ENCODE measurements at regions not wholly inside any gene's neighbourhood (a gene's known extent, or its start where the extent isn't known, plus 50 kb on each side); places are given as distances from the start of the nearest gene placed in this dataset.

DNA sequence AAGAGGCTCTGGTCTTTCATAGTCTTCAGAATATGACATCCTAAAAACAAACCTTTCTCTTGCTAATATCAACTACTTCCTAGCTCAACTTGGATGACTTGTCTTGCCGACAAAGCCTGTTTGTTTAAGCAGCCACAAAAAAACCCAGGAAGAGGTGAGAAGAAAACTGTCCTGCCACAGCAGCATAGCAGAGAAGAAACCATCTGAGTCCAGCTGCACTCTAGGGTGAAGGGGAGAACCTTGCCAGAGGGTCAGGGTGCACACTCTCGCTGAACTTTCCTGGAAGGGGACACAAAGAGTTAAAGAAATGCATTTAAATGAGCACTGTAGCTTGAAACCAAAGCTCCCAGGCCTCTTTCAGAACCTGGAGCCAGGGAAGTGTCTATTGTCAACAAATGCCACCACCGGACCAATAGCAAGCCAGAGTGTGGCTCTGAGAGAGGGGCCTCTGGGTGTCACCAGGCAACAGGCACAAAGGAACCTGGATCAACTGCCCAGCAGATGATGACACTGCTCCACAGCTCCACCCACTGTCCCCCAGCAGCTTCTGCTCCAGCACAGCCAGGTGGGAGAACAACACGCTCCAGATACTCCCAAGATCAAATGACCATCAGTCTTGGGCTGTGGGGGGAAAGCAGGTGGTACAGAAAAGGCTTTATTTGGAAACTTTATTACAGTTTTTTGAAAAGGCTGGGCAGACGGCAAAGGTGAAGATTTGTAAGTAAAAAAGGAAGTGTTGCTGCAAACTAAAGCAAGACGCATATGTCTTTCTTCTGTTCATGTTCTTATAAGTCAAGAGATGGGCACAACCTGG lies 105.7 kb downstream of the RASSF10 start:
- H3K27me3 ChIP-seq (ENCODE audit: insufficient read depth, low read length): no peaks in the 10 kb centered on the region
- H3K27ac ChIP-seq (ENCODE audit: low read depth, low read length, poor library complexity, severe bottlenecking): no peak overlapping the region
- no peak overlapping the region for H2AFZ ChIP-seq (ENCODE audit: low read length)
- no peak overlapping the region for H3K4me2 ChIP-seq (ENCODE audit: low read length)
- no peaks in the 10 kb centered on the region for H4K20me1 ChIP-seq (ENCODE audit: insufficient read depth, low read length)
- no peak overlapping the region for H3K9ac ChIP-seq (ENCODE audit: low read length)
- no peak overlapping the region for H3K4me3 ChIP-seq (ENCODE audit: low read depth, low read length, poor library complexity, severe bottlenecking)
- no peaks in the 10 kb centered on the region for H3K36me3 ChIP-seq (ENCODE audit: insufficient read depth, low read length)
- no peaks in the 10 kb centered on the region for H3K9me2 ChIP-seq (ENCODE audit: low read depth, low read length)
- H3K9me3 ChIP-seq (ENCODE audit: low read length): no peaks in the 10 kb centered on the region
- H3K4me1 ChIP-seq (ENCODE audit: insufficient read depth, low read length, severe bottlenecking): no peaks in the 10 kb centered on the region
- no peaks in the 10 kb centered on the region for H3F3A ChIP-seq (ENCODE audit: insufficient read depth, low read length)
- H3K79me2 ChIP-seq (ENCODE audit: insufficient read depth, low read length): no peaks in the 10 kb centered on the region
- no peak for TF ChIP-seq EZH2 (IDR thresholded peaks at IDR 0.05; ENCODE audit: borderline replicate concordance, low read length)
- TF ChIP-seq, protein P1, sequence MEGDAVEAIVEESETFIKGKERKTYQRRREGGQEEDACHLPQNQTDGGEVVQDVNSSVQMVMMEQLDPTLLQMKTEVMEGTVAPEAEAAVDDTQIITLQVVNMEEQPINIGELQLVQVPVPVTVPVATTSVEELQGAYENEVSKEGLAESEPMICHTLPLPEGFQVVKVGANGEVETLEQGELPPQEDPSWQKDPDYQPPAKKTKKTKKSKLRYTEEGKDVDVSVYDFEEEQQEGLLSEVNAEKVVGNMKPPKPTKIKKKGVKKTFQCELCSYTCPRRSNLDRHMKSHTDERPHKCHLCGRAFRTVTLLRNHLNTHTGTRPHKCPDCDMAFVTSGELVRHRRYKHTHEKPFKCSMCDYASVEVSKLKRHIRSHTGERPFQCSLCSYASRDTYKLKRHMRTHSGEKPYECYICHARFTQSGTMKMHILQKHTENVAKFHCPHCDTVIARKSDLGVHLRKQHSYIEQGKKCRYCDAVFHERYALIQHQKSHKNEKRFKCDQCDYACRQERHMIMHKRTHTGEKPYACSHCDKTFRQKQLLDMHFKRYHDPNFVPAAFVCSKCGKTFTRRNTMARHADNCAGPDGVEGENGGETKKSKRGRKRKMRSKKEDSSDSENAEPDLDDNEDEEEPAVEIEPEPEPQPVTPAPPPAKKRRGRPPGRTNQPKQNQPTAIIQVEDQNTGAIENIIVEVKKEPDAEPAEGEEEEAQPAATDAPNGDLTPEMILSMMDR (IDR thresholded peaks at IDR 0.05; ENCODE audit: low read length): no peak; the same call in 1 of the 2 replicates

DNA sequence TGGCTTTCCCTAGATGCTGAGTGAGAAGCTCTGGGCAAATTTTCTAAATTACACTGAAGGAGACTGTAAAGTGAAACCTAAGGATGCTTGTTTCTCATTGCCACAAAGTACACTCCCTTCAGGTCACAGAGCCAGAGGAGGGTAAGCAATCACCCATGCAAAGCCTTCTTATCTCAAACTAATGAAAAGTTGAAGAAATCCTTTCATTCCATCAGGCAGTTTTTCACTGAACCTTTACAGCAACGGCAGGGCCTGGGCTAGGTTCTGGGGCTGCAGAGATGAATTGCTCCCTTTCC lies 106.2 kb downstream of the RASSF10 start:
- H2AFZ ChIP-seq (ENCODE audit: low read length): no peak overlapping the region
- TF ChIP-seq, protein P1 (IDR thresholded peaks at IDR 0.05; ENCODE audit: low read length): no peak
- no peak for TF ChIP-seq EZH2 (IDR thresholded peaks at IDR 0.05; ENCODE audit: borderline replicate concordance, low read length)
- no peak overlapping the region for H3K4me3 ChIP-seq (ENCODE audit: low read depth, low read length, poor library complexity, severe bottlenecking)
- no peaks in the 10 kb centered on the region for H3K36me3 ChIP-seq (ENCODE audit: insufficient read depth, low read length)
- H3K4me2 ChIP-seq (ENCODE audit: low read length): no peak overlapping the region
- H3K27me3 ChIP-seq (ENCODE audit: insufficient read depth, low read length): no peaks in the 10 kb centered on the region
- no peaks in the 10 kb centered on the region for H3K9me2 ChIP-seq (ENCODE audit: low read depth, low read length)
- no peak overlapping the region for H3K27ac ChIP-seq (ENCODE audit: low read depth, low read length, poor library complexity, severe bottlenecking)
- H3K79me2 ChIP-seq (ENCODE audit: insufficient read depth, low read length): no peaks in the 10 kb centered on the region
- no peaks in the 10 kb centered on the region for H3K4me1 ChIP-seq (ENCODE audit: insufficient read depth, low read length, severe bottlenecking)
- no peak overlapping the region for H3K9ac ChIP-seq (ENCODE audit: low read length)
- no peaks in the 10 kb centered on the region for H3K9me3 ChIP-seq (ENCODE audit: low read length)
- no peaks in the 10 kb centered on the region for H4K20me1 ChIP-seq (ENCODE audit: insufficient read depth, low read length)
- H3F3A ChIP-seq (ENCODE audit: insufficient read depth, low read length): no peaks in the 10 kb centered on the region

DNA sequence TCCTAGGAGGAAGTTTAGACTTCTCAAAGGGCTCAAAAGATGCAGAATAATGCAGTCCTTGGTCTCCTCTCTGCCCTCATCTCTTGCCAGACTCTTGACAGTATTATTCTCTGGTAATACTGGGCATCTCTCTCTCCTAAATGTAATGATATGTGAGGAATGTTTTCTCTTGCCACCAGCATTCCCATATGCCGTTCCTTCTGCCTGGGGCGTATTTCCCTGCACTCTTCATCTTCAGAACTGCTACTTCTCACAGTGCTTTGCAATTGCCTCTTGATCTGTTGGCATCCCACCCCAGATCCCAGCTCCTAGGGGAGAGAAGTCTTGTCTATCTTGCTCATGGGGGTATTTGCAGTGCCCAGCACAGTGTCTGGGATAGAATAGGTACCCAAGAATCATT lies 107.4 kb downstream of the RASSF10 start:
- no peak overlapping the region for H3K27ac ChIP-seq (ENCODE audit: low read depth, low read length, poor library complexity, severe bottlenecking)
- H3K4me1 ChIP-seq (ENCODE audit: insufficient read depth, low read length, severe bottlenecking): no peaks in the 10 kb centered on the region
- no peaks in the 10 kb centered on the region for H3K9me3 ChIP-seq (ENCODE audit: low read length)
- no peaks in the 10 kb centered on the region for H3F3A ChIP-seq (ENCODE audit: insufficient read depth, low read length)
- H3K27me3 ChIP-seq (ENCODE audit: insufficient read depth, low read length): no peaks in the 10 kb centered on the region
- H3K4me3 ChIP-seq (ENCODE audit: low read depth, low read length, poor library complexity, severe bottlenecking): no peak overlapping the region
- H3K9ac ChIP-seq (ENCODE audit: low read length): no peak overlapping the region
- no peaks in the 10 kb centered on the region for H3K36me3 ChIP-seq (ENCODE audit: insufficient read depth, low read length)
- TF ChIP-seq, protein P1 (IDR thresholded peaks at IDR 0.05; ENCODE audit: low read length): no peak
- TF ChIP-seq EZH2 (IDR thresholded peaks at IDR 0.05; ENCODE audit: borderline replicate concordance, low read length): no peak
- H3K9me2 ChIP-seq (ENCODE audit: low read depth, low read length): no peaks in the 10 kb centered on the region
- no peak overlapping the region for H3K4me2 ChIP-seq (ENCODE audit: low read length)
- no peak overlapping the region for H2AFZ ChIP-seq (ENCODE audit: low read length)
- H3K79me2 ChIP-seq (ENCODE audit: insufficient read depth, low read length): no peaks in the 10 kb centered on the region
- no peaks in the 10 kb centered on the region for H4K20me1 ChIP-seq (ENCODE audit: insufficient read depth, low read length)

Measured in OCI-LY1 (cell line).